GM18870 (cell line): ENCODE measurements at regions not wholly inside any gene's neighbourhood (a gene's known extent, or its start where the extent isn't known, plus 50 kb on each side); places are given as distances from the start of the nearest gene placed in this dataset.

Experiments
- ATAC-seq: cut with Tn5 transposase; IDR thresholded peaks from one replicate; pipeline ENCODE4 v1.9.1; 2021; ENCODE audit warnings: moderate library complexity; ENCODE audit not compliant: unreplicated experiment

GRCh38 chr2:217081799-217082198 is 221.9 kb upstream of the TNP1 start:
- ATAC-seq, result no peak

GRCh38 chr2:217079165-217079564 is 219.3 kb upstream of the TNP1 start:
- no peak for ATAC-seq

DNA sequence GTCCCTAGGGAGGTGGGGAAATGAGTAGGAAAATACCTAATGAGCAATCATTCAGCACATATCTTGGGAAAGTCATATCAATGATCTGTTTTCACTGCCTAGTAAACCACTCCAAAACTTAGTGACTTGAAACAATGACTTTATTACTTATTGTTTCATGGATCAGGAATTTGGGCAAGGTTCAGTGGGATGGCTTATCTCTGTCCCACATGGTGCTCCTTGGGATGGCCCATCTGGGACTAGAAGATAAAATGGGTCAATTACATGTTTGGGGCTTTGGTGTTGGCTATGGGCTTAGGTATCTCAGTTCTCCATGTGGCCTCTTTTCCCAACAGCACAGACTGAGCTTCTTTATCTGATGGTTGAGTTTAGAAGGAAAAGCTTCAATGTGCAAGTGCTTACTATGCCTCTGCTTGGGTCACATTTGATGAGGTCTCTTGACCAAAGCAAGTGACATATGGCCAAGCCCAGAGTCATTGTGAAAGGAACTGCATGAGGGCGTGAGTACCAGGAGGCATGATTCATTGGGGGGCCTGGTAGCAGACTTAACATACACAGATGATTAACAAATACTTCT is 218.1 kb upstream of the TNP1 start:
- no peak for ATAC-seq

DNA sequence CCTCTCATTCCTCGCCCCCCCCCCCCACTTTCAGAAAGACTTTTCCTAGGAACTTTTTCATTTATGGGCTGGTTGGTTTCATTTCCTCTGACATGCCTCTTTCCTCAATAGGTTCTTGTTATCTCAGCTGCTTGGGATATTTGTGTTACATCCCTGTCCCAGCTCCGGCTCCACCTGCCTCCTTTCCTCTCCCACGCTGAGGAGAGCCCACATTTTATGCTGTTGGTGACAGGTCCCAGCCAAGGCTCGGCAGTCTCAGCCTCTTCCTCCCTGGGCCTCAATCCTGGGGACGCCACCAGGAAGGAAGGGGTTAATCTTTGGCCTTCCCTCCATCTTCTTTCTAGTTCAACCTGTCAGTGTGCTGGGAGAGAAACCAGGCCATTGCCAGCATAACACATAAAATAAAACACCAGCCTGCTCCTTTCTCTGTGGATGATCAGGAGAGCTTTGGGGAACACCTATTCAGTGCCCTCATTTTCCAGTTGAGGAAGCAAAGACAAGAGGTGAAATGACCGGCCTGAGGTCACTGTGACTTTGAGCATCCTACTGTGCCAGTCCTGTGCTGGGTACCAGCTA is 216.9 kb upstream of the TNP1 start:
- ATAC-seq, result no peak

DNA sequence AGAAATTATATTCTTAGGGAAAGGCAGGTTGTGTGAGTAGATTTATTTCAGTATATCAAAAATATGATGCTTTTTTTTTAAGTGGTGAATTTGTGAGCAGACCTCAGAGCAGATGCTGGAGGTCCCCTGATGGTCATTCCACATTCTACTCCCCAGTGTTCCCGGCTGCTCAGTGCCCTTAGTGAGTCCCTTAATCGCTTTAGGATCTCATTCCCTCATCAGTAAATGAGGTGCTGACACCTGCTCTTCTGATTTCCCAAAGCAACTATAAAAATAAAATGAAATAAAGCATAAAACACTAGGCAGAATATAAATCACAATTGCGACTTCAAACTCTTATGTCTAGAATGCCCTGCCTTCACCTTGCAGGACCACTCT is 216.2 kb upstream of the TNP1 start:
- ATAC-seq, result no peak

DNA sequence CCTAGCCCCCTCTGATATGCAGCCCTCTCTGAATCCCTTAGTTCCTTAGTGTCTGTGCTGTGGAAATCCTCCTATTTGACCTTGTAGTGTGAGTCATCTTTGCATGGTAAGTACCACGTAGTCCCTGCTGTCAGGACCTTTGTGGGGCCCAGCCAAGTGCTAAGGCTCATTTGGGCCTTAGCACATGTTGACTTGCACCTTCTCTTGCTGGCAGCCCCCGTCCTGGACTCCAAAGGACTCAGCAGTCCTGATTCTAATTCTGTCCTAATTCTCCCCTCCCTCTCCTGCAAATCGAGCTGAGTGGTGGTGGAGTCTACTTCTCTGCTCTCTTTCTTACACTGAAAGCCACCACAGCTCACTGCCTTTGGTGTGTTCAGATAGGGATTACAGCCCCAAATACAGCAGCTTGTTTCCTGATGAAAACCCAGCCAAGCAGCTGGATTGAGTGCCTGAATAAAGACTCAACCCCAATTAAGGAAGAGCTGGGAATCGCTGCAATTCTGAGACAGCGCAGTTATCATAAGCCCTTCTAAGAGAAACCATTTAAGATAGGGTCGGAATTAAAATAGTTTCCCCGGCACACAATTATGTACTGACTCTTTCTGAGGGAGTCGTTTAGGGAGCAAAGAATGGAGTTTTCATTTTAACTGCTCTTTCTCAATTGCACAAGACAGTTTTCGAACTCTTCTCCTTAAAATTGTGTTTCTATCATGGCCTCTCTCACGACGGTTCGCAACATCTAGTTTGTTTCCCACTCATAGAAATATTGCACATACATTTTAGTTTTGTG is 215.6 kb upstream of the TNP1 start:
- ATAC-seq, result no peak

- ATAC-seq, result no peak
Observed at GRCh38 chr2:217074576-217075255, 214.9 kb upstream of the TNP1 start.

DNA sequence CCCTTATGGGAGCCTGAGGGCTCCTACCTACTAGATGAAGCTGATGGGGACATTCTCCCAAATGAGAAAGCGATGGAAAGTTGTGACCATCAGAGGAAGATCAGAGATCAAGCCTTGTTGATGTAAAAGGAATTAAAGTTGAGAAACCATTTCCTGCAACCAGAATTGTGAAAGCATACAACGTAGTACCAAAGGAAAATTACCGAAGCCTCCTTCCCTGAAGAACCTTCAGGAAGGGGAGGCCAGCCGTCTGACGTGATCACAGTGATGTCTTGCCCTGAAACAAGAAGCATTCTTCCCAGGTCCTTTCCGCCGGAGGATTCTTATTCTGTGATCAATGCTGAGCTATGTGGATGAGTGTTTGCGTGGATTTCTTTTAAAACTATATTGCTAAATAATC is 211.6 kb upstream of the TNP1 start:
- no peak for ATAC-seq

- ATAC-seq, result no peak
Observed at GRCh38 chr2:217070611-217071010, 210.7 kb upstream of the TNP1 start.

GRCh38 chr2:217070043-217070430 is 210.2 kb upstream of the TNP1 start:
- no peak for ATAC-seq

- no peak for ATAC-seq
Observed at GRCh38 chr2:217069263-217070042, 209.6 kb upstream of the TNP1 start.

- ATAC-seq, result no peak
Observed at GRCh38 chr2:217068677-217069250, 208.9 kb upstream of the TNP1 start.

- no peak for ATAC-seq
Observed at GRCh38 chr2:217067787-217068186, 207.9 kb upstream of the TNP1 start.

- no peak for ATAC-seq
Observed at GRCh38 chr2:217066510-217067270, 206.8 kb upstream of the TNP1 start.

GRCh38 chr2:217065695-217066405 is 206.0 kb upstream of the TNP1 start:
- no peak for ATAC-seq

DNA sequence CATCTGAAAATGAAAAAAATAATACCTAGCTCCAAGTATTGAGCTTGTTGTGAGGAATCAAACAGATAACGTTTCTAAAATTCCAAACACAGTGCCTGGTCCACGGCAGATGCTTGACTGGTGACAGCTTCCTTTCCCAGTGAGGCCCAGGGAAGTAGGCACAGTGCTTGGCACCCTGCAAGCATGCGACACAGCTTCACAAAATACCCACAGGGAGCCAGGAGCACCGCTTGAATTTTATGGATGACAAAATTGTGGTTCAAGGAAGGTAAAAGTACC is 205.1 kb upstream of the TNP1 start:
- ATAC-seq, result no peak

DNA sequence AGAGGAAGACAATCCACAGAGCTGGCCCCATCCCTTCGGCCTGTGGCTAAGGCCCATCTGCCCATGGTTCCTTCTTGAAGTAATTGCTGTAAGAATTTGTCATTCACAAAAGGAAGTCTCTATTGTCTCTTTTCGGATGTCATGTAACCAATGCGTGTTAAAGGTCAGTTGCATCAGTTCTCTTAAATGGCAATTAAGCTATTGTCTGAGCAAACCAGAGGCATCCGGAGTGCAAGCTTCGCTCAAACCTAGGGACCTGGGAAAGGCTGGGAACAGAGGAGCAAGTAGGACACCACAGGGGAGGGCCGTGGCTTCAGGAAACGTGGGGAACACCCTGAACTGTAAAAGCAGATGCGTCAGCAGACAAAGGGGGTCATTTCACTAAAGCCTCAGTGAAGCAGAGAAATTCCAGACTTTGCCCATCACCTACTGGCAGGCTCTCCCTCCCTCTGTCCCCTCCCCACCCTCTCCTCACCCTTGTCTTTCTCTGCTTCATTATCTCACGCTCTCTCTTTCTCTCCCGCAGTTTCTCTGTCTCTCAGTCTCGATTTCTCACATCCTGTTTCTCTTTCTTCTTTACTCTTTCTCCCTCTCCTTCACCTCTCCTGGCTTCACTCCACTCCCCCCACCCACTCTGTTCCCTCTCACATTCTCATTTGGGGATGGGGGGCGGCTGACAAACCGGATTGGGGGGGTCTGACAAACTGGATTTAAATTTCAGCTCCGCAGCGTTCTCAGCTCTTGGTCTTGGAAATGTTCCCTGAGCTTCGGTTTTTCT is 204.6 kb upstream of the TNP1 start:
- ATAC-seq, result no peak

DNA sequence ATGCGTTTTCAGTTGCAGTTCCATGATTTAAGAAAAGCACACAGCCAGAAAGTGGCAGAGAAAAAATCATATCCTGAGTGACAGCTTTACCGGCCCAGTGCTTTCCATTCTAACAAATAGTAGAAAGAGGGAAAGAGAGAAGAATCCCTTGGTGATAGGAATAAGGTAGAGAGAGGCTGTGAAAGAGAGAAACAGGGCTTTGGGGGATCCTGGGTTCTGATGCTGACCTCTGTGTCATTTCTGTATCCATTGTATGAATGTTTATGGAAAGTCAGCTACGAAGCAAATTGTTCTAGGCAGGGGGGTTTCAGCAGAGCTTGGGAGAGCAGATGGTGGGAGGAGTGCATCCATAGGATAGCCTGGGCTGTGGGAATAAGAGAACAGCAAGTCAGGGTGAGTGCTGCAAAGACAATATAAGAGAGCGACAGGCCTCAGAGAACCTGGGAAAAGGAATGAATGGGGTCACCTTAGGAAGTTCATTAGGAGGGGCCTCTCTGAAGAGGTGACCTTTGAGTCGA is 203.4 kb upstream of the TNP1 start:
- no peak for ATAC-seq

DNA sequence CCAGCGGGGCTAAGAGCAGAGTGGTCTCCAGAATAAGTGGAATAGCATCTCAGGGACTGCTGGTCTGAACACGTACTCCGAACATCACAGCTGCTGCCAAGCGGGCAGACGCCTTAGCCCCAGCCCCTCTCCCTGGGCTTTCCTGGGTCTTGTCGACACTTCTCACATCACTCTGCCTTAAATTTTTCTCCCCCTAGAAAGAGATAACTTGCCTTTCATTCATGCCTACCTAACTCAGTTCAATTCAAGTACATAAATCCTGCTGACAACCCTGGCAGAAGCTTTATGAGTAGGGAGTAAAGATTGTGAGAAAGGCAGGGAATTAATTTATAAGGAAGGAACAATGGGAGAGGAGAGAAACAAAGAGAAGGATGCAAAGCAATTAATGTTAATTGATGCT is 202.9 kb upstream of the TNP1 start:
- ATAC-seq, result no peak
